Psoas muscle (tissue), 7 donors: ENCODE measurements at regions not wholly inside any gene's neighbourhood (a gene's known extent, or its start where the extent isn't known, plus 50 kb on each side); places are given as distances from the start of the nearest gene placed in this dataset.
A peak's percentile ranks its signal among the peaks of the same experiment; 100 is the strongest.

ENCODE experiments used
- ATAC-seq, 4 donors: fragments of 200-7000 bp; cut with Tn5 transposase; one replicate each; pipeline ENCODE4 v1.9.1; 2020; ENCODE audit warnings: moderate library complexity in 3 of 4, mild to moderate bottlenecking in 2 of 4
- DNase-seq, 2 donors: peaks; one replicate each; pipeline ENCODE4 v3.0.0-alpha.2; 2020
- H3K27ac ChIP-seq: fragments of 200-600 bp; one replicate; pipeline ENCODE4 v1.8.0; 2022
- H3K27me3 ChIP-seq, 3 donors: fragments of 200-600 bp in 1 of 3; one replicate each; pipeline versions ENCODE4 v1.6.1 to v1.8.0; 2013 to 2022; ENCODE audit warnings: low read length in 2 of 3, mild to moderate bottlenecking in 2 of 3, moderate library complexity in 1 of 3; ENCODE audit not compliant: insufficient read depth in 3 of 3
- H3K36me3 ChIP-seq, 2 donors: fragments of 200-600 bp in 1 of 2; one replicate each; pipeline versions ENCODE4 v1.6.1 to v1.8.0; 2013 to 2022; ENCODE audit warnings: low read depth in 1 of 2, mild to moderate bottlenecking in 1 of 2, moderate library complexity in 1 of 2; ENCODE audit not compliant: insufficient read depth in 1 of 2
- H3K4me1 ChIP-seq: fragments of 200-600 bp; one replicate; pipeline ENCODE4 v1.8.0; 2022
- H3K4me3 ChIP-seq: fragments of 200-600 bp; one replicate; pipeline ENCODE4 v1.8.0; 2022; ENCODE audit warnings: mild to moderate bottlenecking
- H3K9me3 ChIP-seq: fragments of 200-600 bp; one replicate; pipeline ENCODE4 v1.8.0; 2022
- WGBS, 3 donors: extraction: QIAGEN DNeasy Blood & Tissue Kit; methylation state at CpG; one replicate each; pipeline versions ENCODE4 v1.1.6 to v1.1.7; 2013; 5-methylcytosine and 5-hydroxymethylcytosine counted together
- intact Hi-C, 2 donors: fragments of 100-400 bp; cut with DNase I; formaldehyde crosslinking; loops; one replicate each; pipeline versions ENCODE4 v1.11.0 to v1.14.2; 2022
- TF ChIP-seq, protein P1 (sequence below): fragments of 200-600 bp; IDR thresholded peaks from one replicate; pipeline ENCODE4 v1.8.0; 2022; ENCODE audit warnings: antibody characterized with exemption
- donor health status: healthy with polysubstance abuse.
- donor health status: DM: no; HTN: no; CAD: no; lungs with moderate emphysema.
- donor health status: Bipolar disorder and iron deficiency.
- donor health status: healthy.
- donor health status: DM: yes; HTN: yes; CAD: no.
- donor health status: DM: no; HTN: no; CAD: no.
- donor health status: DM: yes; HTN: yes; CAD: no.

DNA sequence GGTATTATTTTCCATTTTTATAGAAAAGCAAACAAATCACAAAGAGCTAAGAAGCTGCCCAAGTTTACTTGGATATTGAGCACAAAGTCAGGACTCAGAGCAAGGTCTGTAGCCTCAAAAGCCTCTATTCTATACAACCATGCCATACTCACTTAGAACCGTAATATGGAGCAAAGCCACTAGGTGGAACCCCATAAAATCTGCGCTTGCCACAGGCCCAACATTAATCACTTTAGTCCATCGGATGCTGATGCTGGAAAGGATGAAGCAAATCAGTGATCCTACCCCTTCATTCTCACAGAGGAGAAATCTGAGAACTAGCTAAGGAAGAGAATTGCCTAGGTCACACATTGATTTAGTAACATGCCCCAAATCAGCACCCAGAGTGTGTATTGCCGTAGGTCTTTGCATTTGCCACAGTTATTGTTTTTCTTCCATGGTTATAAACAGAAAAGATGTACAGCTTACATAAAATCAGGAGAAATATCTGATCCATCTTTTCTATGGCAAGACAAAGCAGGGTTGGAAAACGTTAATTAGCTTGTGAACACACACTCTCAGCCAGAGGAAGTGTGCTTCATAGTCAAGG is 56.7 kb upstream of the RAB38 start:
- Histone ChIP-seq H3K4me3 (no peak overlapping the region), H3K27ac (no peak overlapping the region), H3K9me3 (no peaks in the 10 kb centered on the region), H3K27me3 (no peaks in the 10 kb centered on the region), H3K36me3 (no peaks in the 10 kb centered on the region), H3K4me1 (no peaks in the 10 kb centered on the region)
- DNase-seq = no peak
- WGBS, 3 donors = 38 to 52% (median 43%) methylated on average over 5 of the region's 5 CpGs
- intact Hi-C loops = loop anchor here in 1 of 2 donors (2.0 kb wide), 1 partner anchor 313 kb away; no protein-coding TSS in a partner anchor
- ATAC-seq = peak in 2 of 4 donors; percentile 47 to 54
- TF ChIP-seq, protein P1, sequence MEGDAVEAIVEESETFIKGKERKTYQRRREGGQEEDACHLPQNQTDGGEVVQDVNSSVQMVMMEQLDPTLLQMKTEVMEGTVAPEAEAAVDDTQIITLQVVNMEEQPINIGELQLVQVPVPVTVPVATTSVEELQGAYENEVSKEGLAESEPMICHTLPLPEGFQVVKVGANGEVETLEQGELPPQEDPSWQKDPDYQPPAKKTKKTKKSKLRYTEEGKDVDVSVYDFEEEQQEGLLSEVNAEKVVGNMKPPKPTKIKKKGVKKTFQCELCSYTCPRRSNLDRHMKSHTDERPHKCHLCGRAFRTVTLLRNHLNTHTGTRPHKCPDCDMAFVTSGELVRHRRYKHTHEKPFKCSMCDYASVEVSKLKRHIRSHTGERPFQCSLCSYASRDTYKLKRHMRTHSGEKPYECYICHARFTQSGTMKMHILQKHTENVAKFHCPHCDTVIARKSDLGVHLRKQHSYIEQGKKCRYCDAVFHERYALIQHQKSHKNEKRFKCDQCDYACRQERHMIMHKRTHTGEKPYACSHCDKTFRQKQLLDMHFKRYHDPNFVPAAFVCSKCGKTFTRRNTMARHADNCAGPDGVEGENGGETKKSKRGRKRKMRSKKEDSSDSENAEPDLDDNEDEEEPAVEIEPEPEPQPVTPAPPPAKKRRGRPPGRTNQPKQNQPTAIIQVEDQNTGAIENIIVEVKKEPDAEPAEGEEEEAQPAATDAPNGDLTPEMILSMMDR = peak; percentile 61

DNA sequence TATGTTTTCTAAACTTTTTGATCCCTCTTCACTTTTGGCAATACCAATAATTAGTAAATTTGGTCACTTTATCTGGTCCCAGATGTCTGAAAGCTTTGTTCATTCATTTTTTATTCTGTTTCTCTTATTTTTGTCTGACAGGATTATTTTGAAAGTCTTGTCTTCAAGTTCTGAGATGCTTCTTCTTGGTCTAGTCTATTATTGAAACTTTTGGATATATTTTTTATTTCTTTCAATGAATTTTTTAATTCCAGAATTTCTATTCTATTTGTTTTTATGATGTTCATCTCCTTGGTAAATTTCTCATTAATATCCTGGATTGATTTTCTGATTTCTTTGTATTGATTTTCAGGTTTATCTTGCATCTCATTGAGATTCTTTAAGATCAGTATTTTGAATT is 54.1 kb upstream of the RAB38 start:
- H3K27me3 ChIP-seq = no peaks in the 10 kb centered on the region
- no peaks in the 10 kb centered on the region for H3K4me1 ChIP-seq
- DNase-seq (no peak), ATAC-seq (no peak)
- H3K4me3 ChIP-seq = no peak overlapping the region
- H3K36me3 ChIP-seq = no peaks in the 10 kb centered on the region
- intact Hi-C loops = no loop called here
- TF ChIP-seq, protein P1 = no peak
- H3K9me3 ChIP-seq = peaks cover 11% of the 10 kb centered on the region
- no peak overlapping the region for H3K27ac ChIP-seq
